CD4-positive, alpha-beta T cell treated with Interferon alpha-2 for 1 hour (primary cell): ENCODE measurements at regions not wholly inside any gene's neighbourhood (a gene's known extent, or its start where the extent isn't known, plus 50 kb on each side); places are given as distances from the start of the nearest gene placed in this dataset.

Source experiments
- DNase-seq, 2 donors: peaks; one replicate each; pipeline ENCODE4 v3.0.0-alpha.2; 2020 to 2022

DNA sequence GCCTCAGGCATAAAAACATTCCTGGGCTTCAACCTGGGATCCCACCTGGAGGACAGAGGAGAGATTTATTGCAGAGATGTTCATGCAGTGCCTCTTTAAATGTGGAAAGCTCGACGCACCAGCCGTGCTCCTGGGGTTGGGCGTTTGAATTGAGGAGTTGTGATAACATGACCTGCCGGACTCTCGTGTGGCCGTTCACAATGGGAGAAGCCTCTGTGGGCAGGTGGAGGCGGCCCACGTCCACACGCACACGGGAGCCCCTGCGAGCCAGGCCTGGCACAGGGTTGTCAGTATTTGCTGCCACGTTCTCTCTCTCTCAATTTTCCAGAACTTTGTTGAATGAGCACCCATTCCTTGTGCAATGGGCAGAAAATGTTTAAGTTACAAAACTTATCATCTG is 58.3 kb upstream of the PPARA start:
- DNase-seq: no peak

DNA sequence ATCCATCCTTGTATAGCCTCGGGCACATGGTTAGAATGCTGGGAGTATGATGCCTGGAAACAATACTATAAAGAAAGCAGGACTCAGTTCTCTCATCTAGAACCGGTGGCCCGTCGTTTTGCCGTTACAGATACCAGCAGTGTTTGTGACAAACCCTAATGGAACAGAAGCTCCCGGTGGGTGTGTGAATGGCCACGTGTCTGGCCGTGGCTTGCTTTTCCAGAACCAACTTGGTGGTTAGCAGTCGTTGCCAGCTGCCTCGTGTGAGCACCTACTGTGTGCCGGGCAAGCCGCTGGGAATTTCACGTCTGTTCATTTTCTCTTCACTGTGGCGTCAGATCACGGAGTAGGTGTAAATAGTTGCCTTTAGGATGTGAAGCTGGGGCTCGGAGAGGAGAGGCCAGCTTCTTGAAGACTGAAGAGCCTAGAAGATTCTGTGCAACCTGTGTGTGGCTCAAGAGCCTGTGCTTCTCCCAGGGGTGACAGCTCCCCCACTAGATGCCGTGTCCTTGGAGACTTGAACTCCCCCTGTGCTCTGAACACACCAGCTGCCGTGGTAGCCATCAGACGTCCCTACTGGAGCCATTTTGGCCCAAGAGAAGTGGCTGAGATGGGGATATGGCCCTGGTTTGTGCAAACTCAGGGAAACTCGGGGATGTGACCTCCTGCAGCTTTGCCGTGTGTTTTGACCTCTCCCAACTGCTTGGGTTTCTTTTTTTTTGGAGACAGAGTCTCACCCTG is 57.5 kb upstream of the PPARA start:
- no peak for DNase-seq

DNA sequence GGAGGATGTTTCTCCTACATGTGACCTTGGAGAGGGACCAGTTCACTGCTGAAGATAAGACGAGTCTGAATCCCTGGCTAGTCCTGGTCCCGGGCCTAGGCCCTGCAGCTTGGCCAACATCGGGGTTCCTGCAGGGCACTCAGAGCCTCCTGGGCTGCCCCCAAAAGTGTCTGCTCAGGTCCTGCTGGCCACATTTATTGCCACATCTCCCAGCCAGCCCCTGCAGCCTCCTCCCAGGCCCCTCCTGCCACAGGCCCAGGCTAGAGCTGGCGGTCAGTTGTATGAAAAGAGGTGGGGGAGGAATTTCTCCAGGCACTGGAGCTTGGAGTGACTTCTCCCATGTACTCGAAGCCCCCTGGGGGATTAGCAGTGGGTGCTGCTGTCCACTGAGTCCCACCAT is 56.5 kb upstream of the PPARA start:
- DNase-seq: no peak

- DNase-seq: no peak
Measured at GRCh38 chr22:46094676-46095075, 55.6 kb upstream of the PPARA start.

GRCh38 chr22:46096051-46096450 is 54.3 kb upstream of the PPARA start:
- no peak for DNase-seq

GRCh38 chr22:46096706-46097230 is 53.6 kb upstream of the PPARA start:
- no peak for DNase-seq

- DNase-seq: no peak
Measured at GRCh38 chr22:46097268-46097900, 52.9 kb upstream of the PPARA start.

DNA sequence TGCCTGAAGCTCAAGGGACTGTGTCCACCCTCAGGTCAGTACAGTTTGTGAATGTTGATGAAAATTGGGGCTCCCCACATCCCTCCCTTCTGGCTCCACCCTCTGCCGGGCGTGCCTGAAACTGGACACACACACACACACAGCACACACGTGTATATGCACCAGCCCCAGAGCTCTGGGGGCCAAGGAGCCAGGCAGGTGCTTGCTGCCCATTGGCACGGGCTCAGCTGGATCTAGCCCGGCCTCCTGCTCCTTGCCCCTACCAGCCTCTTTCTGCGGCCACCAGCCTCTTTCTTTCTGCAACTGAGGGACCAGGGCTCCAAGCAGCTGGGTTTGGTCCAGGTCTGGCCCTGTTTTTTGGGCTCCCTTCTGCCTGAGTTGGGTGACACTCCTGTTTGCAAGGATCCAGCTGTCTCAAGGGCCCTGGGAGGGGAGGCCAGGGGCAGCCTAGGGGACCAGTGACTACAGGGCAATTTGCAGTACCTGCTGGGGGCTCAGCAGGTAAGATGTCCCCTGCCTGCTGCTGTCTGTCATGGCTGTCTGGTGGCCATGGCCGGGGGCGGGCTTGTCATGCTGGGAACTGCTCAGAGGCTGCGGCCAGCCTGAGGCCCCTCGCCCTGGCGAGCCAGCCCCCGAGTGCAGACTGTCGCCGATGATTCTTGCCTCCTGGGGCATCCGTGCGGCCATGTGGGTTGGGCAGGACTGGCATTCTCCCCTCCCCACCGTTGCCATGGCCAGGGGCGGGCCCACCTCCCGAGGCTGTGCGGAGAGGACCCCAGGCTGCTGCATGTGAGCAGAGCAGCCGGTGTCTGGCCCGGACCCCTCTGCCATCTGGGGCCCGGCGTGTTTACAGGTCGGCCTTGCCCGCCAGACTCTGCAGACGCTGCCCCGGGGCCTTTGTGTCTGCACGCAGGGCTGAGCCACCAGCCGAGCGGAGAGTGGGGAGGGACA is 51.5 kb upstream of the PPARA start:
- no peak for DNase-seq

DNA sequence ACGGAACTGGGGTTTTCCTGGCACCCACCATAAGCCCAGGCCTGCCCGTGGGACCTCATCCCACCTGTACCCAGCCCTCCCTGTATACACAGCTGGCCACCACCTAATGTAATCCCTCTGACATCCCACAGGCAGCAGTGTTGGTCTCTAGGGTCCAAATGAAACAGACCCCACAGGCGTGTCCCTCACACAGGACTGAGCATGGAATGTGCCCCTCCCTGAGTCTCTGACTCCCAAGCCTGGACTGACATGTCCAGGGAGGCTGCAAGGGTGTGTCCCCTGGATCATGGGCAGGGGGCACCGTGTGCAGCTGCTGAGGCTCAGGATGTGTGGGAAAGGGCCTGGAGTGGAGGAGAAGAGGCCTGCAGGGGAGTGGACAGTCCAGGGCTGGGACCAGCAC is 50.6 kb upstream of the PPARA start:
- DNase-seq: no peak

DNA sequence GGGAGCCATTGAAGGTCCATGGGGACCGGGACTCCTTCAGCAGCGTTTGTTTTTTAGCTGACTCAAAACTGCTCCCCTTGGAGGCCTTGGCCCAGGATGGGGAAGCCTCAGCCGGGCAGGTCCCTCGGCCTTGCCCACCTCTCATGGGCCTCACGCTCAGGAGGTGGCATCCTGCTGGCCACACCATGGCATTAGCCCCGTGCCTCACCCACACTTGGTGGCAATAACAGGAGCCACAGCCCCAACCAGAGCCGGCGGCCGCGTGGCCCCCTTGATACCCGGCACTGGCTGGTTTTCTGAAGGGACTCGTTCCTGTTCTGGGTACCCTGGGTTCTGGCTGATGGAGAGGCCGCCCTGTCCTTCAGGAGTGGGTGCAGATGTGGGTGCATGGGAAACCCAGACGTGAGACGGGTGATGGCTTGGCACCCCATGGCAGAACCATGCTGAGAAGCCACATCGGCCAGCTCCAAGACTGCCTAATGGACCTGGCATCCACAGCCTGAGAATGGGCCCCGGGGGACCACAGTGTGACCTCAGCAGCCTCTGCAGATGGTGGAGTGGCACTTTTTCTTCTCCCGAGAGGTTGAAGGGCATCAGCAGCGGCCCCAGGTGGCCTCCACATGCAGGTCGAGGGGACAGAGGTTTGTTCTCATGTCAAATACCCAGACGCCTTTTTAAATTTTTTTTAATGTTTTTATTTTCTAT is 49.8 kb upstream of the PPARA start:
- no peak for DNase-seq
